OCI-LY3 (cell line): ENCODE measurements at regions not wholly inside any gene's neighbourhood (a gene's known extent, or its start where the extent isn't known, plus 50 kb on each side); places are given as distances from the start of the nearest gene placed in this dataset.
A peak's percentile ranks its signal among the peaks of the same experiment; 100 is the strongest.

Experiments
- EZH2phosphoT487 ChIP-seq: fragments of 200-600 bp; shearing (Covaris generic); IDR thresholded peaks from 2 replicates; pipeline ENCODE4 v1.6.1; 2018; ENCODE audit warnings: antibody characterized with exemption, mixed run types, low read depth
- TF ChIP-seq, protein P1 (sequence below): fragments of 200-600, 300-600 bp; sonication (generic); IDR thresholded peaks from 2 replicates; pipeline ENCODE4 v1.5.1; 2014; ENCODE audit warnings: antibody characterized with exemption, low read length, low read depth

DNA sequence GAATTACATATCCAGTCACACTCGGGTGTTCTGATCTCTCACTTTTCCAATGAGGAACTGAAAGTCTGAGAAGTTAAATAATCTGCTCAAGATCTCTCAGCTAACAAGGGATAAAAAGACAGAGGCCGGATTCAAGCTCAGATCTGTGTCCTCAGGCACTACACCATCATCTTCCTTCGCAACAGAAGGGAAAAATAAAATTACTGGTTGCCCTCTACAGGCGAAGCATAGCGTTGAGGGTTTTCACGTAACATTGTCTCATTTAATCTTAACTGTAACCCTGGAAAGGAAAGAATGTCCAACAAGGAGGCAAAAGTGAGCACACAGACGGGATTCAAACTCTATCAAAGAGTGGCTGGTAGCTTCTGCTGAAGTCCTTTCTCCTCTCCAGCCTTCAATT lies 67.8 kb upstream of the ANKEF1 start:
- TF ChIP-seq, protein P1, sequence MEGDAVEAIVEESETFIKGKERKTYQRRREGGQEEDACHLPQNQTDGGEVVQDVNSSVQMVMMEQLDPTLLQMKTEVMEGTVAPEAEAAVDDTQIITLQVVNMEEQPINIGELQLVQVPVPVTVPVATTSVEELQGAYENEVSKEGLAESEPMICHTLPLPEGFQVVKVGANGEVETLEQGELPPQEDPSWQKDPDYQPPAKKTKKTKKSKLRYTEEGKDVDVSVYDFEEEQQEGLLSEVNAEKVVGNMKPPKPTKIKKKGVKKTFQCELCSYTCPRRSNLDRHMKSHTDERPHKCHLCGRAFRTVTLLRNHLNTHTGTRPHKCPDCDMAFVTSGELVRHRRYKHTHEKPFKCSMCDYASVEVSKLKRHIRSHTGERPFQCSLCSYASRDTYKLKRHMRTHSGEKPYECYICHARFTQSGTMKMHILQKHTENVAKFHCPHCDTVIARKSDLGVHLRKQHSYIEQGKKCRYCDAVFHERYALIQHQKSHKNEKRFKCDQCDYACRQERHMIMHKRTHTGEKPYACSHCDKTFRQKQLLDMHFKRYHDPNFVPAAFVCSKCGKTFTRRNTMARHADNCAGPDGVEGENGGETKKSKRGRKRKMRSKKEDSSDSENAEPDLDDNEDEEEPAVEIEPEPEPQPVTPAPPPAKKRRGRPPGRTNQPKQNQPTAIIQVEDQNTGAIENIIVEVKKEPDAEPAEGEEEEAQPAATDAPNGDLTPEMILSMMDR = peak; percentile 75
- TF ChIP-seq EZH2phosphoT487 = no peak
